MM.1S (cell line): ENCODE measurements at regions not wholly inside any gene's neighbourhood (a gene's known extent, or its start where the extent isn't known, plus 50 kb on each side); places are given as distances from the start of the nearest gene placed in this dataset.

Experiments
- DNase-seq: peaks from one replicate; pipeline ENCODE4 v3.0.0-alpha.2; 2015
- H2AFZ ChIP-seq: fragments of 300-600 bp; sonication (generic); 2 replicates; pipeline ENCODE4 v1.6.0; 2016; ENCODE audit warnings: antibody characterized with exemption, low read length
- H3F3A ChIP-seq: fragments of 300-600 bp; sonication (generic); 2 replicates; pipeline ENCODE4 v1.6.1; 2016; ENCODE audit warnings: mild to moderate bottlenecking, antibody characterized with exemption, low read length, moderate library complexity, mixed read lengths; ENCODE audit not compliant: insufficient read depth
- H3K27ac ChIP-seq: fragments of 300-600 bp; sonication (generic); 2 replicates; pipeline ENCODE4 v1.5.1; 2016; ENCODE audit warnings: mild to moderate bottlenecking, low read length
- H3K27me3 ChIP-seq: fragments of 300-600 bp; sonication (generic); replicated peaks from 2 replicates; pipeline ENCODE4 v1.6.0; 2016; ENCODE audit warnings: low read length; ENCODE audit not compliant: insufficient read depth
- H3K36me3 ChIP-seq: fragments of 300-600 bp; sonication (generic); replicated peaks from 2 replicates; pipeline ENCODE4 v1.6.1; 2016; ENCODE audit warnings: mild to moderate bottlenecking, low read length, mixed read lengths; ENCODE audit not compliant: insufficient read depth
- H3K4me1 ChIP-seq: fragments of 300-600 bp; sonication (generic); 2 replicates; pipeline ENCODE4 v1.6.1; 2016; ENCODE audit warnings: low read length, mixed read lengths
- H3K4me2 ChIP-seq: fragments of 300-600 bp; sonication (generic); 2 replicates; pipeline ENCODE4 v1.6.0; 2016; ENCODE audit warnings: low read depth, low read length
- H3K4me3 ChIP-seq: fragments of 300-600 bp; sonication (generic); 2 replicates; pipeline ENCODE4 v1.5.1; 2016; ENCODE audit warnings: low read length, mixed read lengths
- H3K79me2 ChIP-seq: fragments of 300-600 bp; sonication (generic); 2 replicates; pipeline ENCODE4 v1.6.1; 2016; ENCODE audit warnings: mixed run types, low read length, mixed read lengths
- H3K9ac ChIP-seq: fragments of 300-600 bp; sonication (generic); 2 replicates; pipeline ENCODE4 v1.6.1; 2016; ENCODE audit warnings: low read length, mixed read lengths
- H3K9me2 ChIP-seq: fragments of 300-600 bp; sonication (generic); replicated peaks from 2 replicates; pipeline ENCODE4 v1.6.1; 2016; ENCODE audit warnings: mild to moderate bottlenecking, low read length, mixed read lengths; ENCODE audit not compliant: insufficient read depth
- H3K9me3 ChIP-seq: fragments of 300-600 bp; sonication (generic); replicated peaks from 2 replicates; pipeline ENCODE4 v1.6.1; 2016; ENCODE audit warnings: mild to moderate bottlenecking, low read length, mixed read lengths; ENCODE audit not compliant: insufficient read depth
- H4K20me1 ChIP-seq: fragments of 300-600 bp; sonication (generic); 2 replicates; pipeline ENCODE4 v1.6.1; 2016; ENCODE audit warnings: mild to moderate bottlenecking, low read length, moderate library complexity, mixed read lengths; ENCODE audit not compliant: insufficient read depth
- CTCF ChIP-seq: fragments of 300-600 bp; sonication (generic); IDR thresholded peaks from 2 replicates; pipeline ENCODE4 v1.5.1; 2016; ENCODE audit warnings: antibody characterized with exemption, low read length, mixed read lengths
- EZH2 ChIP-seq: fragments of 300-600 bp; sonication (generic); optimal IDR thresholded peaks from 2 replicates; pipeline ENCODE3; 2017; ENCODE audit warnings: low read depth, mild to moderate bottlenecking, antibody characterized with exemption, low read length, mixed read lengths
- EZH2phosphoT487 ChIP-seq: fragments of 300-600 bp; sonication (generic); IDR thresholded peaks from 2 replicates; pipeline ENCODE4 v1.6.1; 2018; ENCODE audit warnings: antibody characterized with exemption, low read length

GRCh38 chr20:56994006-56994405 lies 272.4 kb downstream of the BMP7 start:
- H4K20me1 ChIP-seq, result no peaks in the 10 kb centered on the region
- no peak for TF ChIP-seq CTCF
- no peak for TF ChIP-seq EZH2
- TF ChIP-seq EZH2phosphoT487, result no peak
- H3F3A ChIP-seq, result no peaks in the 10 kb centered on the region
- H3K27ac ChIP-seq, result no peak overlapping the region
- H3K9me3 ChIP-seq, result no peaks in the 10 kb centered on the region
- H3K4me2 ChIP-seq, result no peak overlapping the region
- H3K4me3 ChIP-seq, result no peak overlapping the region
- H2AFZ ChIP-seq, result no peak overlapping the region
- H3K9ac ChIP-seq, result no peak overlapping the region
- no peak for DNase-seq
- H3K79me2 ChIP-seq, result no peaks in the 10 kb centered on the region
- no peaks in the 10 kb centered on the region for H3K27me3 ChIP-seq
- peaks cover 19% of the 10 kb centered on the region for H3K4me1 ChIP-seq
- no peaks in the 10 kb centered on the region for H3K36me3 ChIP-seq
- no peaks in the 10 kb centered on the region for H3K9me2 ChIP-seq

- H4K20me1 ChIP-seq, result no peaks in the 10 kb centered on the region
- TF ChIP-seq EZH2, result no peak
- H3K27ac ChIP-seq, result no peak overlapping the region
- H3K9me3 ChIP-seq, result no peaks in the 10 kb centered on the region
- H3K79me2 ChIP-seq, result no peaks in the 10 kb centered on the region
- no peak overlapping the region for H3K9ac ChIP-seq
- no peaks in the 10 kb centered on the region for H3K36me3 ChIP-seq
- peak overlapping the region; percentile 63 for H2AFZ ChIP-seq
- H3K4me3 ChIP-seq, result 0 out of 2 replicates have a peak overlapping the region, but pooled peaks have one; percentile 27
- no peak for DNase-seq
- peaks cover 21% of the 10 kb centered on the region for H3K4me1 ChIP-seq
- H3K9me2 ChIP-seq, result no peaks in the 10 kb centered on the region
- no peaks in the 10 kb centered on the region for H3F3A ChIP-seq
- peak overlapping the region; percentile 40; the same call in 1 of the 2 replicates for H3K4me2 ChIP-seq
- no peaks in the 10 kb centered on the region for H3K27me3 ChIP-seq
Measured at GRCh38 chr20:56995149-56995548, 271.3 kb downstream of the BMP7 start.

GRCh38 chr20:56995635-56996075 lies 270.8 kb downstream of the BMP7 start:
- TF ChIP-seq CTCF (peak; percentile 85), EZH2 (no peak)
- H3K4me1 ChIP-seq, result peaks cover 21% of the 10 kb centered on the region
- H2AFZ ChIP-seq, result peak overlapping the region; percentile 63
- peak; percentile 56 for DNase-seq
- H3F3A ChIP-seq, result no peaks in the 10 kb centered on the region
- no peak overlapping the region for H3K27ac ChIP-seq
- no peak overlapping the region for H3K9ac ChIP-seq
- H3K9me2 ChIP-seq, result no peaks in the 10 kb centered on the region
- no peaks in the 10 kb centered on the region for H4K20me1 ChIP-seq
- no peaks in the 10 kb centered on the region for H3K79me2 ChIP-seq
- 0 out of 2 replicates have a peak overlapping the region, but pooled peaks have one; percentile 27 for H3K4me3 ChIP-seq
- no peaks in the 10 kb centered on the region for H3K9me3 ChIP-seq
- H3K4me2 ChIP-seq, result peak overlapping the region; percentile 40; the same call in 1 of the 2 replicates
- no peaks in the 10 kb centered on the region for H3K36me3 ChIP-seq
- H3K27me3 ChIP-seq, result no peaks in the 10 kb centered on the region

GRCh38 chr20:56996533-56996932 lies 269.9 kb downstream of the BMP7 start:
- Histone ChIP-seq H3K27me3 (no peaks in the 10 kb centered on the region), H3K4me3 (no peak overlapping the region), H3K4me1 (peaks cover 21% of the 10 kb centered on the region), H3K9ac (no peak overlapping the region), H3K9me3 (no peaks in the 10 kb centered on the region), H3K79me2 (no peaks in the 10 kb centered on the region), H3K4me2 (no peak overlapping the region), H3K36me3 (no peaks in the 10 kb centered on the region), H3K27ac (no peak overlapping the region), H2AFZ (no peak overlapping the region), H4K20me1 (no peaks in the 10 kb centered on the region), H3F3A (no peaks in the 10 kb centered on the region), H3K9me2 (no peaks in the 10 kb centered on the region)
- no peak for DNase-seq
- TF ChIP-seq EZH2, result no peak
- no peak for TF ChIP-seq EZH2phosphoT487
- no peak for TF ChIP-seq CTCF
